GM19023 (cell line): ENCODE measurements at regions not wholly inside any gene's neighbourhood (a gene's known extent, or its start where the extent isn't known, plus 50 kb on each side); places are given as distances from the start of the nearest gene placed in this dataset.
"Not testable (repeated sequence)": the region's sequence is repeated elsewhere in the genome, so short reads cannot be mapped to it uniquely, and the experiment has no call there.

Experiments used
- ATAC-seq: cut with Tn5 transposase; IDR thresholded peaks from one replicate; pipeline ENCODE4 v1.9.1; 2021; ENCODE audit warnings: mild to moderate bottlenecking, moderate library complexity; ENCODE audit not compliant: unreplicated experiment

DNA sequence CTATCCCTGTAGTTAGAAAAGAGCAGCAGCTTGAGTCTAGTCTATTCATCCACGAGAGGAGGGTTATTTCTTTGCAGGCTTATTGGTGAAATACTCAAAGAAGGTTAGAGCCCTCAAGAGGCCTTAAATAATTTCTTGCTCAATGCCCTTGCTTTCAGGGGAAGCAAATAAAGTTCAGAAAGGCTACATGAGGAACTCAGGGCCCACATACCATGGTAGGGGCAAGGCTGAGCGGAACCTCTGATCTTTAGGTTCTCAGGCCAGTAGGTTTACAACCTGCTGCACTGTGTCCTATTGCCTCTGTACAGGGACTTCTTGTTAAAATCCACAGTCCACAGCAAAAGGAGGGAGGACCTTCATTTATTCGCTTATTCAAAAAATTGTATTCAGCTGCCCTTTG, 101.7 kb downstream of the ADAMTS15 start:
- no peak for ATAC-seq

DNA sequence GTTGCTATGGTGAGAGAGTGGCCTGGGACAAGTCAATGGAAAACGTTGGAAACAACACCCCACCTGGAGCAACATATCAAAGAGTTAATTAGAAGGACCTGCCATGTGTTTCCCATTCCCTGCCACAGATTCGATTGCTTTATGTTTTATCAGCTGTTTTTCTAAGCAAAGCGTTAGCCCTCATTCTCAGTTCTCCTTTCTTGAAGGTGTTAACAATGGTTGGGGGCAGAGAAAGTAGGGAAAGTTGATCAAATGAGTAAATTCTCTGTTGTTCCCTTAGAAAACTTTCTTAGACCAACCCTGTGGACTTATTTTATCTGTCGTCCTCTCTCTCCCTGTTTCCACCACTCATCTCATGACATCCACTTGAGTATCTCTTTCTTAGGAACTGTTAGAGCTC, 102.5 kb downstream of the ADAMTS15 start:
- no peak for ATAC-seq

DNA sequence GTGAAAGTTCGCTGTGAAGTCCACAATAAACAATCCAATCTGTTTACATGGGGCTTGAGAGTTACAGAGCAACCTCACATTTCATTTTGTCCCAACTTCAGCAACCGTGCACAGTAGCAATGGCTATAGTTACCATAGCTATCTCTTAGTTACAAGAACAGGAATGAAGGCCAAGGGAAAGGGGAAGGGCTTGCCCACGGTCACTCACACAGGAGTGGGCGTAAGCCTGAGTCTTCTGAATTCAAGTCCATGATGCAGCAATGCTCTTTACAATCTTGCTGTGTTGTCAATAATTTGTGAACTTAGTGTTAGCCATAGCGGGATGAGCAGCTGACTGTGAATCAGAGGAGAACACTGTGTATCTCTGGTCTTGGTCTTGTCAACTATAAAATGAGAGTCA, 102.9 kb downstream of the ADAMTS15 start:
- ATAC-seq, result no peak

DNA sequence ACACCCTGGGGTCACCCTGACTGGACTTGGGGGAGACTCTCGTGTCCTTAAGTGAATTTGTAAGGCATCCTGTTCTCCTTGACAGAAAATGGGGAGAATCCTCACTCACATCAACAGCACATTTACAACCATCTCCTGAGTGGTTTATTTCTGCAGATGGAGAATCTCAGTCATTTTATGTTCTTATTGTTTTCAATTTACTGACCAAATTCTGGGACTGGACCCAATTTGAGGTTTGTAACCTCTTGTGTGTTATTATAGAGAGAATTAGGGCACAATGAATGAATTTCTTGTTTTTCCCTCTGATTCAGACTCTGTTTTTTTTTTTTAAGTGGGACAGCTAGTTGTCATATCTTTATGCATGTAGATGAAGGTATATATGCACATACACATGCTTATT, 104.9 kb downstream of the ADAMTS15 start:
- ATAC-seq, result no peak

DNA sequence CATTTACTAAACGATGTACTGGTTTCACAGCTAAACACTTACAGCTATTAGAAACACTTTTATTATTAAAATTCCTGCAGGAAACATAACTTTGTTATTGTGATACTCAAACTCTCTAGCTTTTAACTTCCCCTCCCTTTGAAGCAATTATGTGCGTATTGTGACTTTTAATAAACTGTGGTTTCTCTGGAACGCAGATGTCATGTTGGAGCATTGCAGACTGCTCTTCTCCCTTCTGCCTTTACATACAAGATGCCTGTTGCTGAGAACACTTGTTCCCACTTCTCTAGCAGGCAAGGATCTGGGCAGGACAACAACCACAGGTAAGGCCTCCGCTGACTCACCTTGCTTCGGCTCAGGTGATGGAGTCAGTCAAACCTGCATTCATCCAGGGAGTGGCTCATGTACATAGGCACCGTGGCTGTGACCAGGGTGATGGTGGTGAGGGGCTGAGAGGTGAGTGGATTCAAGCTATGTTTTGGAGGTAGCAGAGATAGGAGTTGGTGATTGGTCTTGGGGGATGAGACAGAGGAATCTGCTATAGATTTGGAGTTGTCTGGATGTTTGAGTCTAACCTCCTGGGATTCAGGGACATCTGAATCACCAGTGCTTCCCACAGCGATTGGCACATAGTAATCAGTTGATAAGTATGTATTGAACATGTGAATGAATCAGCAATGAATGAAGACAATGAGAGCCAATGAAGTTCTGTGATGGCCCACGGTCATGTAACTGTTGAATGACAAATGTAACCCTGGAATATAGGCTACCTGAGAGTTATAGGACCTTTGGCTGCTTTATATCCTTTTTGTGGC, 106.0 kb downstream of the ADAMTS15 start:
- no peak for ATAC-seq

DNA sequence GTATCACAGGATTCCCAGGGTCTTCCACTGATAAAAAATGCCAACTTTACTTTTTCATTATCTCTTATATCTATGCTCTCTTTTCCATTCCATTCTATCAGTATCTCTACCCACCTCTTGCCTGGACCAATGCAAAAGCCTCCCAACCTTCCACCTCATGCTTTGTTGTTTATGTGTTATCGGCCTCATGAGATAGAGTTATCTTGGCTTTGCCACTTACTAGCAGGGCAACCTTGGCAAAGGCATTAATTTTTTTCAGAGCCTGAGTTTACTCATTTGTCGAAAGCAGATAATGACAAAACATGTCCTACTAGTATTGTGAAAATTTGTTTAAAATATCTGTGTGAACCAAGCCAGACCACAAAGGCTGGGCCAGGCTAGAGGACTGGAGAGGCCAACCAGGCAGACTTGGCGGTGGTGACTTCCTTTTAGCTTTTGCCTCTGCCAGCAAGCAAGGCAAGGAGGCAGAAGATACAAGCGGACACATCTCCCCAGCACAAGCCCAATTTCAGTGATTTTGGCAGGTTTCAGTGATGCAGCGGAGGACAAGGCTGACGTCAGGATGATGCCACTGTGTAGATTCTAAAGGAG, 106.9 kb downstream of the ADAMTS15 start:
- no peak for ATAC-seq

DNA sequence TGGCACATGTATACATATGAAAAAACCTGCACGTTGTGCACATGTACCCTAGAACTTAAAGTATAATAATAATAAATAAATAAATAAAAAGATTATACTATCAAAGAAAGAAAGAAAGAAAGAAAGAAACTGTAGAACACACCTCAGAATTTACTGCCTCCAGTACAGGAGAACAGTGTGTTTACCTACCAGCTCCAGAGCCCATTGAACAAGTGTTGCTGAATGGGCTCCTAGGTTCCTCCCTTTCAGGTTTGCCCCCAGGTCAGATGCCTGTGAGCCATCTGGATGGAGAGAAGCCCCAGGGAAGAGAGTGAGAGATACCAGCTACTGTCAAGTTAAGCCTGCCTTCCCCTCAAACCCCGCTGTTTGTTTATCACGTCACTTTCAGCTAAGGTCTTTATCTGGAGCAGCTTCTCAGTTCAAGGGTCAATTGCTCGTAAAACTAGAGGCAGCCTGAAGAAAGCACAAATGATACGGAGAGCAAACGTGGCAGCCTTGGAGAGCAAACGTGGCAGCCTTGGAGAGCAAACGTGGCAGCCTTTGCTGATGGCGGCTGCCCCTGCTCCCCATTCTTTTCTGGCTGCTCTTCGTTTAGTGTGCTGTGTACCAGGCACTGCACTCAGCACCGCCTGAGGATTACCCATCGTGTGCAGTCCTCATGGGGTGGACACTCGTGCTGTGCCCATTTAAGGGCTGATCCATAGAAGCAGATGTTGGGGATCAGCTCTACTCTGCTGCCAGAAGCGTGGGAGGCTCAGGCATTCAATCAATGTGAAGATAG, 111.7 kb downstream of the ADAMTS15 start:
- ATAC-seq, result no peak

DNA sequence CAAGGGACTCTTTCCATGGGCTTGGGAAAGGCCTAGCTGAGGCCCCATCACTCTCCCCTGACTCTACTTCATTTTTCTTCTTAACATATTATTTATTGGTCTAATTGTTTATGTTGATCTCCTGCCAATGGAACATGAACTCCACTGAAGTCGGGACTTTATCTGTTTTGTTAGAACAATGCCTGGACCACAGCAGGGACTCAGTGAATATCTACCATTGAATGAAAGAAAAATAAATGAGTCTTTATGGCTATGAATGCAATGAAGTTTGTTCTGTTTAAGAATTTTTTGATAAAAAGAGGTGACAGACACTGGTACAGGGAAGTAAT, 112.3 kb downstream of the ADAMTS15 start:
- no peak for ATAC-seq

DNA sequence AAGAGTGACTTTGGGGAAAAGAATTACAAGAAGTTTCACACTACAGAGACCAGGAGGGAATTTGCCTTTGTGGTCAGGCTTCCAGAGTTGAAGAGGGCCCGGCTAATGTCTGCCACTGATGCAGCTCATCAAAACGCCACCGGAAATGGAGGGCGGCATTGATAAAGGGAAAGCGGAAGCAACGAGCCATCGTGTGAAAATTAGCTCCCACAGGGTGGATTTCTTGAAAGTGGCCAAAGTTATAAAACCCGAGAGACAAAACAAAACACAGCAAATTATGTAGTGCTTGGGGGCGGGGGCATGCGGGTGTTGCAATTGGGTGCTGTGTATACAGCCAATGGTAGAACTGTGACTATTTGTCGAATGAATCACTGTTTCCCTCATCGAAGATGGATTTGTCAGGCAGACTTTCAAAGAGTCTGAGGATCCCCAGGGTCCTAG, 113.0 kb downstream of the ADAMTS15 start:
- no peak for ATAC-seq

DNA sequence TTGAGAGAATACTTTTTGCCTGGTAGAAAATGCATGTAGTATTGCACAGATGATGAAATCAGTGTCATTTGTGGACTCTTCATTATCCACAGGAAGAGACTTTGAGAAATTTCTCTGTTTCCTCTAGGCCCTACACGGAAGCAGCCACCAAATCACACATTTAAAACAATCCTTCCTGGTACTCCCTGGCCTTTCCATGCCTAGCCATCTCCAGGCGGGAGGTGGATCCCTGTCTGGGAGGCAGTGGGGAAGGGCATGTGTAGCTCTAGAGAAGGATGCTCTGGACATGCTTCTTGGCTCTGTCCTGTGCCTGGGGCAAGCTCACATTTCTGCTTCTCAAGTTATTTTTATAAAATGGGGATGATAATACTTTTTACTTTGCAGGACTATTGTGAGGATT, 114.1 kb downstream of the ADAMTS15 start:
- ATAC-seq, result no peak

DNA sequence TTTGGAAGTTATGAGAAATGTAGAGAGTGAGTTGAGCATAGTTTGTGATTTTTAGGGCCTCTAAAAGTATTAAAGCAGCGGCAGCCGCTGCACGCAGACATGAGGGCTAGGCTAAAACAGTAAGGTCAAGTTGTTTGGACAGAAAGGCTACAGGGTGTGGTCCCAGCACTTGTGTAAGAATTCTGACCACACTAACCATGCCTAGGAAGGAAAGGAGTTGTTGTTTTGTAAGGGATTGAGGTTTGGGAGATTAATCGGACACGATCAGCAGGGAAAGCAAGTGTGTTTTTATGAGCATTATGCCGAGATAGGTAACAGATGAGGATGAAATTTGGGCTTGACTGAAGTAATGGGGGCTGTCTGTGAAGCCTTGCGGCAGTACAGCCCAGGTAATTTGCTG, 117.9 kb downstream of the ADAMTS15 start:
- not testable (repeated sequence) for ATAC-seq

DNA sequence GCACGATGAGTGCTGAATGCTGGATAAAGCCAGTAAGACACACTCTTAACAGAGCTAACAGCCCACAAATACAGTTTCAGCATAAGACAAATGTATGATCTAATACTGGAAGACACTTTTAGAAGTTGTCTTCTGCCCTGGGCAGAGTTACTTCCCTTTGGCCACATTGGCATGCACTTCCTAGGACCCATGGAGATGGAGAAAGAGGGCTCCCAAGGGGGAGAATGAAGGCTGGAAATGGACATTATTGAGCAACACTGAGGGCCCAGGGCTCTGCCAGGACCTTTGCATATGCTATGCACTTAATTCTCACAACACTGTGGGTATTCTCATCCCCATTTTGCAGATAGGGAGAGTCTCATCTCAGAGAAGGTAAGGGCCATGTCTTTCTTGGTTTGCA, 123.1 kb downstream of the ADAMTS15 start:
- no peak for ATAC-seq

DNA sequence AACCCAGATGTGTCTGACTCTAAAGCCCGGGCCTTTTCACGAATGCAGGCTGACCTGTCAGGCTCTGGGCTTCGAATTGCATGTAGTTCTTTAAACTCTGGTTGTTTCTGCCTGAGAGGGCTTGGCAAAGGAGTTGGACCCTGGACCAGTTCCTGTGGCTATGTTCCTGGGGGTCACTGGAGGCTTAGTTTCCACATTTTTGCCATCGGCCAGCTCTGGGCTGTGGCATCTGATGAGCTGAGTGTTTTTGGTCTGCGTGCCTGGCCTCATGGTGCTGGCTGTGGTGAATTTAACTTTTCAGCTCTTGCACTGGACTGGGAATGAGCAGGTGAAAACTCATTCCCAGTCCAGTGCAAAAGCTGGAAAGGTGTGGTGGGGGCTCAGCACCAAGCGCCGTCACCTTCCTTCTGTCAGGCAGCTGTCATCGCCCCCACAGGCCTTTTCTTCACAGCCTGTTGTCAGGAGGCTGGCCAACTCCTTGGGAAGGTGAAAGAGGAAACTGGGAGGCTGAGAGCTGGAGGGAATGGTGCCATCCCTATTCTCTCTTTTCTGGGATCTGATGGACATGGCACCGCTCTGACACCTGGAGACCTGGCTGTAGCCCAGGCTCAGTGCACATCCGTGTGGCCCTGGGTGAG, 123.6 kb downstream of the ADAMTS15 start:
- ATAC-seq, result no peak

DNA sequence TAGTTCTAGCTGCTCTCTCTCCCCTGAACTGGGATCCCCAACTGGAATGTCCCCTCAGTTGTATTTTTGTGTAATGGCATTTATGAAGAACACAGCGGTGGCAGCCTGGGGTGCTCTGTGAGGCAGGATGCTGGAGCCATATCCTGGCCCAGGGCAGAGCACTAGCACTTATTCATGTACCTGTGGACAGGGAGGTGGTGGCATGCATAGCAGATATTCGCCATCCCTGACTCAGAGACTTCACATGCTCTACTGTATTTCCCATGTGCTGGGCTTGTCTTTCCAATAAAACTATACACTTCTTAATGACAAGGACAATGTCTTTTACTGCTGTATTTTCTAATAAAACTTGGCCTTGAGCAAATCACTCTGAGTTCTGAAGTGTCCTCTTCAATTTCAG, 125.3 kb downstream of the ADAMTS15 start:
- no peak for ATAC-seq

DNA sequence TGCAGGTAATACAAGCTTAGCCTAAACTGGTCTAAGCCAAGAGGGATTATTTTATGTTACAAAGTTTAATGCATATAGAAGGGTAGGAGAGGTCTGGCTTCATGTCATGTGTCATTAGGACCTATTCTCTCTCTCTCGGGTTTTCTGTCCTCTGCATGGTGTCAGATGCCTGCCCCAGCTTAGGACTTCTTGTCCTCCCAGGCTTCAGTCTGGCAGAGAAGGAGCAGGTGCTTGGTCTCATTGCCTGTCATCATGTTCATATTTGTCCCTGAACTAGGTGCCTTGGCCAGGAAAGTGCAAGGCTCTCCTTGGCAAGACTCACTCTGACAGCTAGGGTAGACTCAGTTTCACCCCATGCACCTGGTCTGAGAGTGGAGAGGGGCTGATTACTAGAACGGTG, 126.3 kb downstream of the ADAMTS15 start:
- ATAC-seq, result no peak

DNA sequence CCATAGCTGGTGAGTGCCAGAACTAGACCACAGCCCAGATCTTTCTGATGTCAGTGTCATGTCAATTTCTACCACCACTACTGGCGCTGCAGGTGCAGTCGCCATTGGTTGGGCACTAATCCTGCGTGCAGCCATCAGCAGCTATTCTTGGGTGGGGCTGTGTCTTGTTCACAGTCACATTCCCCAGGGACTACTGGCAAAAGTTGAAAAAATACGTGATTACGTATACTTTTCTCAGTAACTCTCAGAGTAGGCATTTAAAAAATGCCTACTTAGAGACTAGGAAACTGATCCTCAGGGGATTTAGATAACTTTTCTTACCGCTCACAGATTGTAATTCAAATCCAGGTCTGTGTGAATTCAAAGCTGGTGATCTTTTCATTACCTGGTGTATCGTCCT, 127.7 kb downstream of the ADAMTS15 start:
- ATAC-seq, result no peak

DNA sequence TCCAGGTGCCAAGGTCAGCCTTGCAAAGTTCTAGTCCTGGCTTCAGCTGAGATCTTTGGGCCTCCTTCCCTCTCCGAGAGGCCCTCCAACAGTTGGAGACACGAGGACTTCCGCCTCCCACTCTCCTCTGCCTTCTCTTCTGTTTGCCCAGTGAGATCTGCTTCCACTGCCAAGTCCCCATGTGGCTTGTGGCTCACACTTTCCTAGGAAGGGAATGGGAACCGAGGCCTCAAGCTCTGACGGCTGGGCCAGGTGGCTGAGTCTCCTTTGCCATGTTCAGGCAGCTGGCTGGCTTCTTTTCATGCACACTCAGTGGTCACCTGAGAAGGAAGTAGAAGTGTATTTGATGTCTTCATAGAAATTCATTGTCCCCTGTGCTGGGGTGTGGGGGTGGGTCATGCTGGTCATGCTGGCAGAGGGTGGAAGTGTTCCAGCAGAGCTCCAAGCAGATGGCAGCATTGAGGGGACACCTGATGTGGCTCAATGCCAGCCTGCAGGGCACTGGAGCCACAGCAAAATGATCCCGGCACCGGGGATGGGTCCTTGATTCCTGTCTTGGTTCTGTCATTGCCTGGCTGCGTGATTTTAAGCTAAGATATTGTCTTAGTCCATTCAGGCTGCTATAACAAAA, 130.4 kb downstream of the ADAMTS15 start:
- no peak for ATAC-seq

DNA sequence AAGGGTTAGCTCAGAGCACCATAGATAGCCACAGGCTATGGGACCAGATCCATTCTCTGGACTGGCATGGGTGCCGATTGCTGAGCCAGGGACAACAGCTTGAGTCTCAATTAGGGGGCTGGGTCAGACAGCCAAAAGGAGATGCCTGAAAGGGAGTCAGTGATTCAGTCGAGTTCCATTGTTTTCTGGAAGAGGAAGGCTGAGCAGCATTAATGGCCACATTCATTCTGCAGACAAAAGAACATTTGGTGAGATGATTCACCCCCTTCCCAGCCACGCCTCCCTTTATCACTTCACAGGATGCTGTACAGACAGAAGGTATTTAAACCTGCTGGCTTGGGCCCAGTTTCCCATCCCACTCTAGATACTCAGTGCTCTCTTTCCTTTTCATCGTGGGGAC, 131.9 kb downstream of the ADAMTS15 start:
- ATAC-seq, result no peak

DNA sequence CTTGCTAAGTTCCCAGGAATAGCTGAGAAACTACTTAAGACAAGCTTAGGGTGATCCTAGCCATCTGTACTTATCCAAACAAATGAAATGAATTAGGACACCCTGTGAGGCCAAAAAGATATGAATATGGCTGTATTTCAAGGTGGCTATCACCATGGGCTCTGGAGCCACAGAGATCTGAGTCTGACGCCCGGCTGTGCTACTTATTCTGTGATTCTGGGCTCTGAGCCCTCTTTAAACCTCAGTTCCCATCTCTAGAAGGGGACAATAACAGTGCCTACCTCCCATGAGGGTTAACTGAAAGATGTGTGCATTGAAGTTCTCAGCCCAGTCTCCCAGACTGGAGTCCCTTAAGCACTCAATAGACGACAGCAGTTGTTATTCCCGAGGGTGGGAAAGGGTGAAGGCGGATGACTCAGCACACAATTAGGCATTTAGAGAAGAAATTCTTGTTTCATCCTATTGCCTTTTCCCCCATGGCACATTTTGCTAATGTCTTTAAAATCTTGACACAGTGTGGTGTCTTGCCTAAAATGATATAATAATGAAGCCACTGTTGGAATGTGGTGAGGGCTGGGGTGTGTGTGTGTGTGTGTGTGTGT, 132.5 kb downstream of the ADAMTS15 start:
- no peak for ATAC-seq

DNA sequence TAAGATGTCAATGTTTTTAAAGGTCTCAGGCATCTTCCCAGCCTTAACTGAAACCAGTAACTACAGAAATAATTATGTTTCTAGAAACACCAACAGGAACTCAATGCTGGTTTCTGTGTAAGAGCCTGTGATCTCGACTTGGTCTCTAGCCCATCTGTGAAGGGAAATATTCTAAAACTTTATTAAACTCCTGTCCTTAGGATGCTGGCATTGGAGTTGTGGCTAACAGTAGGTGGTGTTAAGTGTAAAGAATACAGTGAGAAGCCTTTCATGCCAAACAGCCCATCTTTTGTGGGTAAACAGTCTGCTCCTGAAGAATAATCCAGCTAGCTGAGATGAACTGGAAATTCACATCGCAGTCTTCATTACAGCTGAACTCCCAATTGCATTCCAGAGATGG, 133.2 kb downstream of the ADAMTS15 start:
- no peak for ATAC-seq

DNA sequence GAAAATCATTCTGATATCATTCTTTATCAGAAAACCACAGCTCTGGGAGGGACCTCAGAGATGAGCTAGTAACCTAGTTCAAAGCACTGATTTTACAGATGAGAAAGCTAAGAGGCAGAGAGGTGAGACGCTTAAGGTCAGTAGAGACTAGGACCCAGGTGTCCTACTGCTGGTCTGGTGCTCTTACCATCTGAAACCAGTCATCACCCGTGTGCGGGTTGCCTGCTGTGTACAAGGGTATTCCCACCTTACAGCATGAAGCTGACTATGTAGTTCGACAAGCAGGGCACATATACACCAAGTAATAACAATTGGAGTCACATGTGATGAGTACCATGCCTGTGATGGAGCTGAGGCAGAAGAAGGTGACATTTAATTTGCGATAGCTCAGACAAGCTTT, 133.7 kb downstream of the ADAMTS15 start:
- no peak for ATAC-seq
